ENCODE measurements at regions not wholly inside any gene's neighbourhood (a gene's known extent, or its start where the extent isn't known, plus 50 kb on each side); places are given as distances from the start of the nearest gene placed in this dataset.

DNA sequence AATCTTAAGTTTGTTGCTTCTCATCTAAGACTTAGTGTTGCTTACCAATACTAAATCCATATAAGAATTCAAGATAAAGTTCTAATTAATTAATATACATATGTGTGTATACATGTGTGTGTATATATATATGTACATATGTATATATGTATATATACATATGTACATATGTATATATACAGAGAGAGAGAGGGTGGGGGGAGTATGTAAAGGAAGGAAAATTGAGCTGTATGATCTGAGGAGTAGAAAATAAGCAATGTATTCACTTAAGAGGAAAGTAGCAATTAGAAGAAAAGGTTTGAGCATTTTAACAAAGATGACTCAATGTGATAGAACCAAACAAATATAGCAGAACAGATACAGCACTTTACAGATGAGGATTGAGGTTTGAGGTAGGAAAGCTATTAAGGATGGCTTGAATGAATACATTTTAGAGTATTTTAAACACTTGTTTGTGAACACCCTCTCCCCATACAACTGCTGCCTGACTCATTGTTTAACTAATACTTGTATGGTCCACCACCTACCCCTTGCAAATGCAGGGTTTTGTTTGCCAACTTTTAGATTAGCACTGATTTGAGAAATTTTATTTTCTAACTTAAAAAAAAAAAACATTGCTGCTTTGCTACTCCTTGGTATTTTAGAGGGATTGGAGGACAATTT lies 681.1 kb upstream of the CADM2 start:
- DNase-seq = no peak

DNA sequence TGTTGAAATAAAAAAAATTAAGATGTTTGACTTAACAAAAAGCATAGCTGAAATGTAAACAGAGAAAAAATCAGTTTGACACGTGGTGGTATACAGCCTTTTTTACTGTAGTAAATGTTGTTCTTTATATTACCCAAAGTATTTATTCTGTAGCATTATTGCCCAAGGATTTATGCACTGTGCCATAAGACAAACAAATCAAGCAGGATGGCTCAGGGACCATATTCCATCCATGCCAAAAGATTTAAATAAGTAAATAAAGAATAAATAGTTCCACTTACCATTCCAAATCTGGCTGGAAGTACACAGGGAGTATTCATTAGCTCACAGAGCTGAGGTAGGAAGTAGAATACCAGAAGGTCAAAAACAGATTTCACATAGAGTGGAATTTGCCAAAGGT lies 666.7 kb upstream of the CADM2 start:
- DNase-seq = peak; percentile 21

DNA sequence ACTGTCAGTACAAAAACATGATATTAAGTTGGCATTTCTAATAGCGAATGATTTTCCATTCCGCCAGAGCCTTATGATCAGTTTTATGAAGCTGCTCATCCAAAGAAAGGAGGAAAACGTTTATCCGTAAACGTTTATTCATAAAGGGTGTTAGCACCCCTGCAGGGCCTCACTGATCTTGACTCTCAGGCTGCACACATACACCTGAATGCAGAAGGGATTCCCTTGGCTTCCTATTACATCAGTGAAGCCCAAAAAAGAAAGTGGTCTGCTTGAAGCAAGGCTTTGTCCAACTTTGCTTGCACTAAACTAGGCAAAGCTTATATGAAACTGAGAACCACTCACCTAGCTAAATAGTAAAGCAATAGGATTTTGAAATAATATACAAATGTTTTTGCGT lies 659.5 kb upstream of the CADM2 start:
- no peak for DNase-seq

DNA sequence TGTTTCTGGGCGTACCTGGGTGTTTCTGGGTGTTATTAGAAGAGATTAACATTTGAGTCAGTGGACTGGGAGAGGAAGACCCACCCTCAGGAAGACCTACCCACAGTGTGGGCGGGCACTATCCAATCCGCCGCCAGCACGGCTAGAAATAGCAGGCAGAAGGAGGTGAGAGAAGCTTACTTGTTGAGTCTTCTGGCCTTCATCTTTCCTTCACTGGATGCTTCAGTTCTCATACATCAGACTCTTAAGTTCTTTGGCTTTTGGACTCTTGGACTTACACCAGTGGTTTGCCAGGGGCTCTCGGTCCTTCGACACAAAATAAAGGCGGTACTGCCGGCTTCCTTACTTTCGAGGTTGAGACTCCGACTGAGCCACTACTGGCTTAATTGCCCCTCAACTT lies 654.6 kb upstream of the CADM2 start:
- DNase-seq = no peak

DNA sequence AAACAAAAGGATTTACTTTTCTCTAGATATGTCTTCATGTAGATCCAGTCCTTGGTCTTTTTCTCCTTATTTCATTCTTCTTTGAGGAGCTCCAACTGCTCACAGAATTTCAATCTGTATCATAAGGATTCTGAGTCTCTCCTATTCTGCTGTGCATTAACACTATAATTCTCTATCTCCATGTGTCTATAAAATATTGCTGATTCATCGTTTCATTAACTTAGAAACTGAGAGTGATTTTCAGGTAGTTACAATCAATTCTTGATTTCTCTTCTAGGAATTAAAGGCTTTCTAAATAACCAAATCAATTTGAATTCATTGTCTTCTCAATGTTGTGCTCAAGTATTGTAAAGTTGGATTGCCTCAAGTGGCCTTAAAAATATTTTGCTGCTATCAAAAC lies 651.5 kb upstream of the CADM2 start:
- no peak for DNase-seq

DNA sequence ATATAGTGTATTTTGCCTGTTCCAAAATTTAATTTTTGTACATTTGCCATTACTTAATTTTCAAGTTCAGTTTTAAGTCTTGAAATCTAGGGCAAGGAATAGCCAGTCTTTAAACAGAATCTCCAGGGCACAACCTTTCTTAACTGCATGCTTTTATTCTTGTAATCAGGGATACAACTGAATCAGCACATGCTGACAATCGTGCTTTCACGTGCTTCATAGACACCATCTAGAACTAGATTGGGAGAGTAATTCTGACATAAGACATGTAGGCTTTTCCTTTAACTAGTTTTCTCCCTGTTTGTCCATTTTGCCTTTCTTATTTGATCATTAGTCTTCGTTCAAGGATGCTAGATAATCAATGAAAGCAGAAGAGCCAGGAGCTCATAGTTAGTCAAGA lies 650.4 kb upstream of the CADM2 start:
- DNase-seq = no peak

DNA sequence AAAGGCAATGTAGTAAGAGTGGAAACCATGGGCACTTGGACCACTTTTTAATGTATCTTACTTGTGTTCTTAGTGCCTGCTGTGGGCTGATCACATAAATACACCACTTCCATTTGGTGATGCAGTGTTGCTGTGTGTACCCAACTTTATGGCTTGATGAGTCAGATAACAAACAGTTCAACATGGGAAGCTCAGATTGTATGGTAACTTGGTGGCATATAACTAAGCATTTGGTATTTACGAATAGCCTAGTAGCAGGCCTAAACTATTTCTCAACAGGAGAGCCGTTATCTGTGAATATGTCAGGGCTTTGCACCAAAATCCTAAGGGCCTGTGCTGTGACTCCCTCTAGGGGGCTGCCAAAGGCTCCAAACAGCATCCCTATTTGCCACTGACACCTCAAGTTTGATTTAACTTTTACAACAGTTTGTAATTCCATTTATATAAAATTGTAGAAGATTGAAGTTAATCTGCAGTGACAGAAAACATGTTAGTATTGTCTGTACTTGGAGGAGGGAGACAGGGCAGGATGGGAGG lies 640.4 kb upstream of the CADM2 start:
- DNase-seq = peak; percentile 43

DNA sequence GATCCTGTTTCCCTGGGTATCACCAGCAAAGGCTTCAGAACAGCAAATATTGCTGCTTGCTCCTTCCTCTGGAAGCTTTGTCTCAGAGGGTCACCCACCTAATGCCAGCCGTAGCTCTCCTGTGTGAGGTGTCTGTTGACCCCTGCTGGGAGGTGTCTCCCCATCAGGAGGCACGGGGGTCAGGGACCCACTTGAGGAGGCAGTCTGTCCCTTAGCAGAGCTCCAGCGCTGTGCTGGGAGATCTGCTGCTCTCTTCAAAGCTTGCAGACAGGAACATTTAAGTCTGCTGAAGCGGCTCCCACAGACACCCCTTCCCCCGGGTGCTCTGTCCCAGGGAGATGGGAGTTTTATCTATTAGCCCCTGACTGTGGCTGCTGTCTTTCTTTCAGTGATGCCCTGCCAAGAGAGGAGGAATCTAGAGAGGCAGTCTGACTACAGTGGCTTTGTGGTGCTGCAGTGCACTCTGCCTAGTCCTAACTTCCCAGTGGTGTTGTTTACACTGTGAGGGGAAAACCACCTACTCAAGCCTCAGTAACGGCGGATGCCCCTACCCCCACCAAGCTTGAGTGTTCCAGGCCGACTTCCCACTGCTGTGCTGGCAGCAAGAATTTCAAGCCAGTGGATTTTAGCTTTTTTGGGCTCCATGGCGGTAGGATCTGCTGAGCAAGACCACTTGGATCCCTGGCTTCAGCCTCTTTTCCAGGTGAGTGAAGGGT lies 593.1 kb upstream of the CADM2 start:
- peak; percentile 15 for DNase-seq

Data from NCI-H69 (cell line).